ENCODE measurements at regions not wholly inside any gene's neighbourhood (a gene's known extent, or its start where the extent isn't known, plus 50 kb on each side); places are given as distances from the start of the nearest gene placed in this dataset.

GRCh38 chr11:96782632-96783031 lies 392.8 kb downstream of the JRKL start:
- no peak for TF ChIP-seq POU2F2 (IDR thresholded peaks at IDR 0.05; ENCODE audit: low read depth, low read length)
- TF ChIP-seq POLR2A (IDR thresholded peaks at IDR 0.05; ENCODE audit: low read depth, low read length), result no peak
- TF ChIP-seq POLR2AphosphoS5 (IDR thresholded peaks at IDR 0.05; ENCODE audit: low read depth, low read length), result no peak

Data from GM12891 (cell line).